ENCODE measurements at regions not wholly inside any gene's neighbourhood (a gene's known extent, or its start where the extent isn't known, plus 50 kb on each side); places are given as distances from the start of the nearest gene placed in this dataset.

GRCh38 chr4:42785817-42786216 lies 106.7 kb upstream of the GRXCR1 start (continued):
- no peak for TF ChIP-seq CHD7 (IDR thresholded peaks at IDR 0.05; ENCODE audit: insufficient replicate concordance, low read length)
